ENCODE measurements at regions not wholly inside any gene's neighbourhood (a gene's known extent, or its start where the extent isn't known, plus 50 kb on each side); places are given as distances from the start of the nearest gene placed in this dataset.

DNA sequence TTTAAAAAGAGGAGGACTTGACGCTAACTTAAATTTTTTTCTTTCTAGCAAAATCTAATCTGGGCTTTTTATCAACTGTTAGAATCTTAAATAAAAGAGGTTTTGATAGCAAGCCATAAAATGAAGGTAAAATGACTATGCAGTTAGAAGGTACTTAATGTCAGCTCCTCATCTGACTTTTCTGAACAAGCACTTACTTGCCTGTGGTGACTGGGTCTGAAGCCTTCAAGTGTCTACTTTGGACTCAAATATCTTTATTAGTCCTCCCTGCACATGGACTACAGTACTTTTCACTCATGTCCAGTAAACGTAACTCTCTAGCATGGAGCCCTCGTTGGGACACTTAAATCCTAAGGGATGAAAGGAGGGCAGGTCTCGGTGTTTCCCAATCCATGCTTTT is 135.9 kb downstream of the P2RY1 start:
- no peaks in the 10 kb centered on the region for H3K36me3 ChIP-seq (ENCODE audit: control insufficient read depth in 2 of 2, extremely low read depth in 1 of 2, insufficient read depth in 2 of 2, low read length in 2 of 2)
- intact Hi-C loops (cut with micrococcal nuclease) = no loop called here
- ChIA-PET CTCF (no interaction called here), POLR2A (no interaction called here)
- no peaks in the 10 kb centered on the region for H3K79me2 ChIP-seq (ENCODE audit: control insufficient read depth, insufficient read depth, low read length)
- no peak for TF ChIP-seq FOS (IDR thresholded peaks at IDR 0.05; ENCODE audit: borderline replicate concordance, insufficient read depth, low read length)
- TF ChIP-seq JUN (IDR thresholded peaks at IDR 0.05; ENCODE audit: borderline replicate concordance, insufficient read depth, insufficient read length, low read depth) = no peak
- TF ChIP-seq, protein P1, sequence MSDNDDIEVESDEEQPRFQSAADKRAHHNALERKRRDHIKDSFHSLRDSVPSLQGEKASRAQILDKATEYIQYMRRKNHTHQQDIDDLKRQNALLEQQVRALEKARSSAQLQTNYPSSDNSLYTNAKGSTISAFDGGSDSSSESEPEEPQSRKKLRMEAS (IDR thresholded peaks at IDR 0.05; ENCODE audit: insufficient read depth, insufficient read length) = no peak
- no peak for TF ChIP-seq EZH2 (IDR thresholded peaks at IDR 0.05; ENCODE audit: borderline replicate concordance, low read depth, low read length, severe bottlenecking)
- TF ChIP-seq POLR2A (IDR thresholded peaks at IDR 0.05; ENCODE audit: low read depth, low read length) = no peak
- TF ChIP-seq MYC (IDR thresholded peaks at IDR 0.05; ENCODE audit: low read depth, low read length) = no peak
- no peak for TF ChIP-seq GATA2 (IDR thresholded peaks at IDR 0.05; ENCODE audit: insufficient read depth, insufficient read length, low read depth, low read length)
- no peak for TF ChIP-seq POLR2AphosphoS5 (IDR thresholded peaks at IDR 0.05; ENCODE audit: insufficient read depth, low read depth, low read length)
- TF ChIP-seq, protein P2, sequence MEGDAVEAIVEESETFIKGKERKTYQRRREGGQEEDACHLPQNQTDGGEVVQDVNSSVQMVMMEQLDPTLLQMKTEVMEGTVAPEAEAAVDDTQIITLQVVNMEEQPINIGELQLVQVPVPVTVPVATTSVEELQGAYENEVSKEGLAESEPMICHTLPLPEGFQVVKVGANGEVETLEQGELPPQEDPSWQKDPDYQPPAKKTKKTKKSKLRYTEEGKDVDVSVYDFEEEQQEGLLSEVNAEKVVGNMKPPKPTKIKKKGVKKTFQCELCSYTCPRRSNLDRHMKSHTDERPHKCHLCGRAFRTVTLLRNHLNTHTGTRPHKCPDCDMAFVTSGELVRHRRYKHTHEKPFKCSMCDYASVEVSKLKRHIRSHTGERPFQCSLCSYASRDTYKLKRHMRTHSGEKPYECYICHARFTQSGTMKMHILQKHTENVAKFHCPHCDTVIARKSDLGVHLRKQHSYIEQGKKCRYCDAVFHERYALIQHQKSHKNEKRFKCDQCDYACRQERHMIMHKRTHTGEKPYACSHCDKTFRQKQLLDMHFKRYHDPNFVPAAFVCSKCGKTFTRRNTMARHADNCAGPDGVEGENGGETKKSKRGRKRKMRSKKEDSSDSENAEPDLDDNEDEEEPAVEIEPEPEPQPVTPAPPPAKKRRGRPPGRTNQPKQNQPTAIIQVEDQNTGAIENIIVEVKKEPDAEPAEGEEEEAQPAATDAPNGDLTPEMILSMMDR (IDR thresholded peaks at IDR 0.05; ENCODE audit: extremely low read depth in 1 of 2, insufficient read depth in 1 of 2, low read depth in 1 of 2, low read length in 2 of 2) = no peak
- DNase-seq (ENCODE audit: low read depth, low spot score) = no peak
- no peak overlapping the region for H3K4me3 ChIP-seq (replicated peaks in 1 of 3; ENCODE audit: insufficient read depth in 1 of 3, low read depth in 1 of 3, low read length in 3 of 3)
- no peaks in the 10 kb centered on the region for H3K9me3 ChIP-seq (replicated peaks; ENCODE audit: control insufficient read depth, insufficient read depth, low read length)
- no peaks in the 10 kb centered on the region for H3K27me3 ChIP-seq (ENCODE audit: control insufficient read depth in 2 of 2, insufficient read depth in 2 of 2, low read length in 2 of 2)
- H3K4me1 ChIP-seq (ENCODE audit: control insufficient read depth, extremely low read depth, insufficient read depth, low read length) = peaks cover 9% of the 10 kb centered on the region
- H3K9ac ChIP-seq (replicated peaks; ENCODE audit: extremely low read depth, insufficient read depth, low read length) = no peak overlapping the region
- dilution Hi-C loops (cut with MboI; ENCODE audit: extremely low pct_ligation_motif_present, low sequenced_read_pairs) = no loop called here
- H3K27ac ChIP-seq (ENCODE audit: insufficient read depth, low read depth, low read length) = no peak overlapping the region
- H3K4me2 ChIP-seq (ENCODE audit: insufficient read depth, low read length) = no peak overlapping the region
- no TSS peak for BruUV-seq (replicated peaks)
- no peaks in the 10 kb centered on the region for H3K9me1 ChIP-seq (replicated peaks; ENCODE audit: control insufficient read depth, extremely low read depth, insufficient read depth, low read length)
- no peak for FAIRE-seq
- H4K20me1 ChIP-seq (replicated peaks; ENCODE audit: control insufficient read depth, extremely low read depth, insufficient read depth, low read length) = no peaks in the 10 kb centered on the region
- no peak overlapping the region for H2AFZ ChIP-seq (ENCODE audit: low read depth, low read length)
